ENCODE measurements at regions not wholly inside any gene's neighbourhood (a gene's known extent, or its start where the extent isn't known, plus 50 kb on each side); places are given as distances from the start of the nearest gene placed in this dataset.

- TF ChIP-seq, protein P1, sequence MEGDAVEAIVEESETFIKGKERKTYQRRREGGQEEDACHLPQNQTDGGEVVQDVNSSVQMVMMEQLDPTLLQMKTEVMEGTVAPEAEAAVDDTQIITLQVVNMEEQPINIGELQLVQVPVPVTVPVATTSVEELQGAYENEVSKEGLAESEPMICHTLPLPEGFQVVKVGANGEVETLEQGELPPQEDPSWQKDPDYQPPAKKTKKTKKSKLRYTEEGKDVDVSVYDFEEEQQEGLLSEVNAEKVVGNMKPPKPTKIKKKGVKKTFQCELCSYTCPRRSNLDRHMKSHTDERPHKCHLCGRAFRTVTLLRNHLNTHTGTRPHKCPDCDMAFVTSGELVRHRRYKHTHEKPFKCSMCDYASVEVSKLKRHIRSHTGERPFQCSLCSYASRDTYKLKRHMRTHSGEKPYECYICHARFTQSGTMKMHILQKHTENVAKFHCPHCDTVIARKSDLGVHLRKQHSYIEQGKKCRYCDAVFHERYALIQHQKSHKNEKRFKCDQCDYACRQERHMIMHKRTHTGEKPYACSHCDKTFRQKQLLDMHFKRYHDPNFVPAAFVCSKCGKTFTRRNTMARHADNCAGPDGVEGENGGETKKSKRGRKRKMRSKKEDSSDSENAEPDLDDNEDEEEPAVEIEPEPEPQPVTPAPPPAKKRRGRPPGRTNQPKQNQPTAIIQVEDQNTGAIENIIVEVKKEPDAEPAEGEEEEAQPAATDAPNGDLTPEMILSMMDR (conservative IDR thresholded peaks at IDR 0.05; ENCODE audit: low read depth in 2 of 2): no peak
- no peak for TF ChIP-seq EZH2 (IDR thresholded peaks at IDR 0.05; ENCODE audit: low read depth, unreplicated experiment)
- no peak for TF ChIP-seq POLR2AphosphoS5 (IDR thresholded peaks at IDR 0.05; ENCODE audit: low read depth)
- no peak for TF ChIP-seq EZH2phosphoT487 (IDR thresholded peaks at IDR 0.05; ENCODE audit: unreplicated experiment)
- no peak for TF ChIP-seq ETS1 (IDR thresholded peaks at IDR 0.05)
- TF ChIP-seq, protein P2, sequence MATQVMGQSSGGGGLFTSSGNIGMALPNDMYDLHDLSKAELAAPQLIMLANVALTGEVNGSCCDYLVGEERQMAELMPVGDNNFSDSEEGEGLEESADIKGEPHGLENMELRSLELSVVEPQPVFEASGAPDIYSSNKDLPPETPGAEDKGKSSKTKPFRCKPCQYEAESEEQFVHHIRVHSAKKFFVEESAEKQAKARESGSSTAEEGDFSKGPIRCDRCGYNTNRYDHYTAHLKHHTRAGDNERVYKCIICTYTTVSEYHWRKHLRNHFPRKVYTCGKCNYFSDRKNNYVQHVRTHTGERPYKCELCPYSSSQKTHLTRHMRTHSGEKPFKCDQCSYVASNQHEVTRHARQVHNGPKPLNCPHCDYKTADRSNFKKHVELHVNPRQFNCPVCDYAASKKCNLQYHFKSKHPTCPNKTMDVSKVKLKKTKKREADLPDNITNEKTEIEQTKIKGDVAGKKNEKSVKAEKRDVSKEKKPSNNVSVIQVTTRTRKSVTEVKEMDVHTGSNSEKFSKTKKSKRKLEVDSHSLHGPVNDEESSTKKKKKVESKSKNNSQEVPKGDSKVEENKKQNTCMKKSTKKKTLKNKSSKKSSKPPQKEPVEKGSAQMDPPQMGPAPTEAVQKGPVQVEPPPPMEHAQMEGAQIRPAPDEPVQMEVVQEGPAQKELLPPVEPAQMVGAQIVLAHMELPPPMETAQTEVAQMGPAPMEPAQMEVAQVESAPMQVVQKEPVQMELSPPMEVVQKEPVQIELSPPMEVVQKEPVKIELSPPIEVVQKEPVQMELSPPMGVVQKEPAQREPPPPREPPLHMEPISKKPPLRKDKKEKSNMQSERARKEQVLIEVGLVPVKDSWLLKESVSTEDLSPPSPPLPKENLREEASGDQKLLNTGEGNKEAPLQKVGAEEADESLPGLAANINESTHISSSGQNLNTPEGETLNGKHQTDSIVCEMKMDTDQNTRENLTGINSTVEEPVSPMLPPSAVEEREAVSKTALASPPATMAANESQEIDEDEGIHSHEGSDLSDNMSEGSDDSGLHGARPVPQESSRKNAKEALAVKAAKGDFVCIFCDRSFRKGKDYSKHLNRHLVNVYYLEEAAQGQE (IDR thresholded peaks at IDR 0.05; ENCODE audit: unreplicated experiment): no peak
- TF ChIP-seq CREB1 (CRISPR knock-in tag; IDR thresholded peaks at IDR 0.05; ENCODE audit: low read depth): no peak
- no peak for TF ChIP-seq JUNB (IDR thresholded peaks at IDR 0.05; ENCODE audit: unreplicated experiment)
- TF ChIP-seq, protein P3, sequence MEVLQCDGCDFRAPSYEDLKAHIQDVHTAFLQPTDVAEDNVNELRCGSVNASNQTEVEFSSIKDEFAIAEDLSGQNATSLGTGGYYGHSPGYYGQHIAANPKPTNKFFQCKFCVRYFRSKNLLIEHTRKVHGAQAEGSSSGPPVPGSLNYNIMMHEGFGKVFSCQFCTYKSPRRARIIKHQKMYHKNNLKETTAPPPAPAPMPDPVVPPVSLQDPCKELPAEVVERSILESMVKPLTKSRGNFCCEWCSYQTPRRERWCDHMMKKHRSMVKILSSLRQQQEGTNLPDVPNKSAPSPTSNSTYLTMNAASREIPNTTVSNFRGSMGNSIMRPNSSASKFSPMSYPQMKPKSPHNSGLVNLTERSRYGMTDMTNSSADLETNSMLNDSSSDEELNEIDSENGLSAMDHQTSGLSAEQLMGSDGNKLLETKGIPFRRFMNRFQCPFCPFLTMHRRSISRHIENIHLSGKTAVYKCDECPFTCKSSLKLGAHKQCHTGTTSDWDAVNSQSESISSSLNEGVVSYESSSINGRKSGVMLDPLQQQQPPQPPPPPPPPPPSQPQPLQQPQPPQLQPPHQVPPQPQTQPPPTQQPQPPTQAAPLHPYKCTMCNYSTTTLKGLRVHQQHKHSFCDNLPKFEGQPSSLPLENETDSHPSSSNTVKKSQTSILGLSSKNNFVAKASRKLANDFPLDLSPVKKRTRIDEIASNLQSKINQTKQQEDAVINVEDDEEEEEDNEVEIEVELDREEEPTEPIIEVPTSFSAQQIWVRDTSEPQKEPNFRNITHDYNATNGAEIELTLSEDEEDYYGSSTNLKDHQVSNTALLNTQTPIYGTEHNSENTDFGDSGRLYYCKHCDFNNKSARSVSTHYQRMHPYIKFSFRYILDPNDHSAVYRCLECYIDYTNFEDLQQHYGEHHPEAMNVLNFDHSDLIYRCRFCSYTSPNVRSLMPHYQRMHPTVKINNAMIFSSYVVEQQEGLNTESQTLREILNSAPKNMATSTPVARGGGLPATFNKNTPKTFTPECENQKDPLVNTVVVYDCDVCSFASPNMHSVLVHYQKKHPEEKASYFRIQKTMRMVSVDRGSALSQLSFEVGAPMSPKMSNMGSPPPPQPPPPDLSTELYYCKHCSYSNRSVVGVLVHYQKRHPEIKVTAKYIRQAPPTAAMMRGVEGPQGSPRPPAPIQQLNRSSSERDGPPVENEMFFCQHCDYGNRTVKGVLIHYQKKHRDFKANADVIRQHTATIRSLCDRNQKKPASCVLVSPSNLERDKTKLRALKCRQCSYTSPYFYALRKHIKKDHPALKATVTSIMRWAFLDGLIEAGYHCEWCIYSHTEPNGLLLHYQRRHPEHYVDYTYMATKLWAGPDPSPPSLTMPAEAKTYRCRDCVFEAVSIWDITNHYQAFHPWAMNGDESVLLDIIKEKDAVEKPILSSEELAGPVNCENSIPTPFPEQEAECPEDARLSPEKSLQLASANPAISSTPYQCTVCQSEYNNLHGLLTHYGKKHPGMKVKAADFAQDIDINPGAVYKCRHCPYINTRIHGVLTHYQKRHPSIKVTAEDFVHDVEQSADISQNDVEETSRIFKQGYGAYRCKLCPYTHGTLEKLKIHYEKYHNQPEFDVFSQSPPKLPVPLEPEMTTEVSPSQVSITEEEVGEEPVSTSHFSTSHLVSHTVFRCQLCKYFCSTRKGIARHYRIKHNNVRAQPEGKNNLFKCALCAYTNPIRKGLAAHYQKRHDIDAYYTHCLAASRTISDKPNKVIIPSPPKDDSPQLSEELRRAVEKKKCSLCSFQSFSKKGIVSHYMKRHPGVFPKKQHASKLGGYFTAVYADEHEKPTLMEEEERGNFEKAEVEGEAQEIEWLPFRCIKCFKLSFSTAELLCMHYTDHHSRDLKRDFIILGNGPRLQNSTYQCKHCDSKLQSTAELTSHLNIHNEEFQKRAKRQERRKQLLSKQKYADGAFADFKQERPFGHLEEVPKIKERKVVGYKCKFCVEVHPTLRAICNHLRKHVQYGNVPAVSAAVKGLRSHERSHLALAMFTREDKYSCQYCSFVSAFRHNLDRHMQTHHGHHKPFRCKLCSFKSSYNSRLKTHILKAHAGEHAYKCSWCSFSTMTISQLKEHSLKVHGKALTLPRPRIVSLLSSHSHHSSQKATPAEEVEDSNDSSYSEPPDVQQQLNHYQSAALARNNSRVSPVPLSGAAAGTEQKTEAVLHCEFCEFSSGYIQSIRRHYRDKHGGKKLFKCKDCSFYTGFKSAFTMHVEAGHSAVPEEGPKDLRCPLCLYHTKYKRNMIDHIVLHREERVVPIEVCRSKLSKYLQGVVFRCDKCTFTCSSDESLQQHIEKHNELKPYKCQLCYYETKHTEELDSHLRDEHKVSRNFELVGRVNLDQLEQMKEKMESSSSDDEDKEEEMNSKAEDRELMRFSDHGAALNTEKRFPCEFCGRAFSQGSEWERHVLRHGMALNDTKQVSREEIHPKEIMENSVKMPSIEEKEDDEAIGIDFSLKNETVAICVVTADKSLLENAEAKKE (CRISPR knock-in tag; IDR thresholded peaks at IDR 0.05): no peak
- no peak for TF ChIP-seq STAT1 (IDR thresholded peaks at IDR 0.05; ENCODE audit: unreplicated experiment)
- TF ChIP-seq NANOG (IDR thresholded peaks at IDR 0.05; ENCODE audit: borderline replicate concordance): no peak
- TF ChIP-seq ZNF114 (CRISPR knock-in tag; IDR thresholded peaks at IDR 0.05): no peak
- TF ChIP-seq ZNF331 (CRISPR knock-in tag; IDR thresholded peaks at IDR 0.05; ENCODE audit: low read depth): no peak
These were observed 68.3 kb downstream of the KCNF1 start for GRCh38 chr2:10980071-10980470.

Data from GM23338 (cell line).